ENCODE measurements at regions not wholly inside any gene's neighbourhood (a gene's known extent, or its start where the extent isn't known, plus 50 kb on each side); places are given as distances from the start of the nearest gene placed in this dataset.
A peak's percentile ranks its signal among the peaks of the same experiment; 100 is the strongest.

DNA sequence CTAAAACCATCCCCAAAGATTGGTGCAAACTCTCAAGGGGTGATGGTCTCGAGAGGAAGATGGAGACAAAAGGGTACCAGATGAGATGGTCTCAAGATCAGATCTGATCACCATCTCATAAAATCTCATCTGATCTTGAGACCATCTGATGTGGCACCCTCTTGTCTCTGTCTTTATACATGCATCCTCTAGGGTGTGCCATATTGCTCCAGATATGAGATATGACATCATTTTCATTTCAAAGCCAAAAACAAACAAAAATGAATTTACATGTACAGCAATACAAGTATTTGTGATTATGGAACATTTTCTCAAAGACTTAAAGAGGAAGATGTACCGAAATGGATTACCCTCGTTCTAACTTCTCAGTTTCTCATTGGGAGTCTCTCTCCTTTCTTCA, 787.2 kb downstream of the GALC start:
- no peak for ATAC-seq (ENCODE audit: insufficient read depth, low FRiP score)
- 84 to 85% methylated on average over 3 of the region's 3 CpGs for WGBS, 2 donors
- TF ChIP-seq, protein P1, sequence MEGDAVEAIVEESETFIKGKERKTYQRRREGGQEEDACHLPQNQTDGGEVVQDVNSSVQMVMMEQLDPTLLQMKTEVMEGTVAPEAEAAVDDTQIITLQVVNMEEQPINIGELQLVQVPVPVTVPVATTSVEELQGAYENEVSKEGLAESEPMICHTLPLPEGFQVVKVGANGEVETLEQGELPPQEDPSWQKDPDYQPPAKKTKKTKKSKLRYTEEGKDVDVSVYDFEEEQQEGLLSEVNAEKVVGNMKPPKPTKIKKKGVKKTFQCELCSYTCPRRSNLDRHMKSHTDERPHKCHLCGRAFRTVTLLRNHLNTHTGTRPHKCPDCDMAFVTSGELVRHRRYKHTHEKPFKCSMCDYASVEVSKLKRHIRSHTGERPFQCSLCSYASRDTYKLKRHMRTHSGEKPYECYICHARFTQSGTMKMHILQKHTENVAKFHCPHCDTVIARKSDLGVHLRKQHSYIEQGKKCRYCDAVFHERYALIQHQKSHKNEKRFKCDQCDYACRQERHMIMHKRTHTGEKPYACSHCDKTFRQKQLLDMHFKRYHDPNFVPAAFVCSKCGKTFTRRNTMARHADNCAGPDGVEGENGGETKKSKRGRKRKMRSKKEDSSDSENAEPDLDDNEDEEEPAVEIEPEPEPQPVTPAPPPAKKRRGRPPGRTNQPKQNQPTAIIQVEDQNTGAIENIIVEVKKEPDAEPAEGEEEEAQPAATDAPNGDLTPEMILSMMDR (IDR thresholded peaks at IDR 0.05; ENCODE audit: control extremely low read depth, extremely low read depth) = no peak

DNA sequence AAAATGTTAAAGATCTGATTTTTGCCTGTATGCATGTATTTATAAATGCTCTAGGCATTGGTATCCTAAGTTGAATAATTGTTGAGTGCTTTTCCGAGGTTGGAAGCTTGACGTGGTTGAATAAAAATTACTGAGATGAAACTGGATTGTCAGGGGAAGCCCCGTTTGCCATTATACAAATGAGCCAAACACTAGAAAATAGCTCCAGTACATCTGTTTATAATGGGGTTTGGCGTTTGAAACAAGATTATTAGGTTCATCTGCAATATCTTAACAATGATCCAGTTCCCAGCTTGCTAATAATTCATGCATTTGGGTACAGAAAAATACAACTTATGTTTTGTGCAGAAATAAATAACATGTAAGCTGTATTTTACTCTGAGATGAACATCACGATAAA, 789.6 kb downstream of the GALC start:
- H3K9ac ChIP-seq (ENCODE audit: insufficient read depth in 1 of 2, low read length in 2 of 2) = no peak overlapping the region
- H3K27me3 ChIP-seq (ENCODE audit: control insufficient read depth in 3 of 3, insufficient read depth in 3 of 3, low read length in 2 of 3) = no peaks in the 10 kb centered on the region
- H3K4me3 ChIP-seq = no peak overlapping the region
- ATAC-seq (ENCODE audit: insufficient read depth, low FRiP score) (no peak), DNase-seq (no peak)
- H3K4me1 ChIP-seq (ENCODE audit: control insufficient read depth in 5 of 5, insufficient read depth in 5 of 5, low read length in 5 of 5) = peaks cover 0 to 3% (median 0%) of the 10 kb centered on the region in 5 donors
- H3K27ac ChIP-seq (ENCODE audit: low read depth in 1 of 2, low read length in 1 of 2) = no peak overlapping the region
- H3K9me3 ChIP-seq (ENCODE audit: control insufficient read depth in 4 of 4, insufficient read depth in 3 of 4, low read length in 3 of 4) = no peaks in the 10 kb centered on the region
- TF ChIP-seq, protein P1 (IDR thresholded peaks at IDR 0.05; ENCODE audit: control extremely low read depth, extremely low read depth) = no peak
- WGBS, 2 donors = 80 to 87% methylated on average over 5 of the region's 5 CpGs
- no peaks in the 10 kb centered on the region for H3K36me3 ChIP-seq (ENCODE audit: control insufficient read depth in 4 of 4, insufficient read depth in 4 of 4, low read length in 4 of 4)

More for the DNA sequence above, 787.2 kb downstream of the GALC start:
- Histone ChIP-seq H3K36me3 (ENCODE audit: control insufficient read depth in 4 of 4, insufficient read depth in 4 of 4, low read length in 4 of 4) (no peaks in the 10 kb centered on the region), H3K9ac (ENCODE audit: insufficient read depth in 1 of 2, low read length in 2 of 2) (no peak overlapping the region), H3K4me3 (no peak overlapping the region), H3K4me1 (ENCODE audit: control insufficient read depth in 5 of 5, insufficient read depth in 5 of 5, low read length in 5 of 5) (no peaks in the 10 kb centered on the region), H3K27ac (ENCODE audit: low read depth in 1 of 2, low read length in 1 of 2) (no peak overlapping the region), H3K9me3 (ENCODE audit: control insufficient read depth in 4 of 4, insufficient read depth in 3 of 4, low read length in 3 of 4) (no peaks in the 10 kb centered on the region), H3K27me3 (ENCODE audit: control insufficient read depth in 3 of 3, insufficient read depth in 3 of 3, low read length in 2 of 3) (no peaks in the 10 kb centered on the region)
- no peak for DNase-seq

DNA sequence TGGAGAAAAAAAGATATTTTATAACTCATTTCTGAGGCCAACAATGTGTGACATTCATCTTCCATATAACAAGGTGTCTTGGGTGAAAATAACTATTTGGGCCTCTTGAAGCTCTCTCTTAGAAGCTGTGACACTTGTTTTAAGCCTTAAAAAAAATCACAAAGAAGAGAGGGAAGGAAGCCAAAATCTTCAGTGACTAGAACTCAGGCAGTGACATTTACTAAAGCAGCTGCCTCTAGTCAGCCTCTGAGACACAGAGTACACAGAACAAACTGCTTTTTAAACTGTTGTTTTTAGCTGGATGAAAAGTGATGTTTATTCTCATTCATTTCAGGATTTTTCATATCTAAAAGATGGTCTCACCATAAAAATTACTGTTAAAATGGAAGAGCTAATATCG, 793.6 kb downstream of the GALC start:
- 71 to 74% methylated on average over 1 of the region's 1 CpG for WGBS, 2 donors
- Histone ChIP-seq H3K4me3 (no peak overlapping the region), H3K36me3 (ENCODE audit: control insufficient read depth in 4 of 4, insufficient read depth in 4 of 4, low read length in 4 of 4) (no peaks in the 10 kb centered on the region), H3K9ac (ENCODE audit: insufficient read depth in 1 of 2, low read length in 2 of 2) (no peak overlapping the region), H3K9me3 (ENCODE audit: control insufficient read depth in 4 of 4, insufficient read depth in 3 of 4, low read length in 3 of 4) (no peaks in the 10 kb centered on the region), H3K27me3 (ENCODE audit: control insufficient read depth in 3 of 3, insufficient read depth in 3 of 3, low read length in 2 of 3) (no peaks in the 10 kb centered on the region), H3K4me1 (ENCODE audit: control insufficient read depth in 5 of 5, insufficient read depth in 5 of 5, low read length in 5 of 5) (peaks cover 0 to 3% (median 0%) of the 10 kb centered on the region in 5 donors), H3K27ac (ENCODE audit: low read depth in 1 of 2, low read length in 1 of 2) (no peak overlapping the region)
- ATAC-seq (ENCODE audit: insufficient read depth, low FRiP score) = no peak
- TF ChIP-seq, protein P1 (IDR thresholded peaks at IDR 0.05; ENCODE audit: control extremely low read depth, extremely low read depth) = no peak
- peak in 2 of 3 donors; percentile 60 to 76 for DNase-seq

DNA sequence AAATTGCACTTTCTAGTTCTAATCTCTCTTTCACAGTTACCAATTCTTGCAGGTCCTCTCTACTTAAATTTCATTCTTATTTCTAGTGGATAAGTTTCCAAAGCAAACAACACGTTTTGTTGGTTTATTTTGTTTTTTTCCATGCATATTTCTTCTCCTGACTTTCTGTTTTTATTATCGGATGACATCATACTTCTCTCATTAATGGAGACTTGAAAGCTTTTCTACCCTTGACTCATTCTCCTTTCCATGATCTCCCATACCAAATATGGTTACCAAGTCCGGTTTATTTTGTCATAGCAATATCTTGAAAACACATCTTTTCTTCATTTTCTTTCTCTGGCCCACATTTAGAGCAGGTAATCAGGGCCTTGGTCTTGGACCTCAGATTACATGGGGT, 796.5 kb downstream of the GALC start:
- TF ChIP-seq, protein P1 (IDR thresholded peaks at IDR 0.05; ENCODE audit: control extremely low read depth, extremely low read depth) = no peak
- Histone ChIP-seq H3K36me3 (ENCODE audit: control insufficient read depth in 4 of 4, insufficient read depth in 4 of 4, low read length in 4 of 4) (no peaks in the 10 kb centered on the region), H3K27me3 (ENCODE audit: control insufficient read depth in 3 of 3, insufficient read depth in 3 of 3, low read length in 2 of 3) (no peaks in the 10 kb centered on the region), H3K4me1 (ENCODE audit: control insufficient read depth in 5 of 5, insufficient read depth in 5 of 5, low read length in 5 of 5) (peaks cover 0 to 3% (median 0%) of the 10 kb centered on the region in 5 donors), H3K4me3 (no peak overlapping the region), H3K9me3 (ENCODE audit: control insufficient read depth in 4 of 4, insufficient read depth in 3 of 4, low read length in 3 of 4) (no peaks in the 10 kb centered on the region), H3K9ac (ENCODE audit: insufficient read depth in 1 of 2, low read length in 2 of 2) (no peak overlapping the region), H3K27ac (ENCODE audit: low read depth in 1 of 2, low read length in 1 of 2) (no peak overlapping the region)
- ATAC-seq (ENCODE audit: insufficient read depth, low FRiP score) (no peak), DNase-seq (no peak)
- 69 to 72% methylated on average over 3 of the region's 3 CpGs for WGBS, 2 donors
